GM12878 (cell line): ENCODE measurements at regions not wholly inside any gene's neighbourhood (a gene's known extent, or its start where the extent isn't known, plus 50 kb on each side); places are given as distances from the start of the nearest gene placed in this dataset.

Experiments
- ATAC-seq: fragments of 200-7000 bp; cut with Tn5 transposase; 3 replicates; pipeline ENCODE4 v1.9.1; 2020; ENCODE audit warnings: mild to moderate bottlenecking, moderate library complexity
- BruUV-seq: library from RNA; stranded (reverse); fragments of 400-500 nt; replicated peaks from 2 replicates; lab custom pipeline; 2021; lab: Mats Ljungman, UMichigan
- CTCF ChIA-PET: fragments of 300-600 bp; sonication (Branson Sonifier 250); formaldehyde crosslinking; extraction: SDS; loops from one replicate; lab custom pipeline; 2021; ENCODE audit warnings: inconsistent platforms; lab: Yijun Ruan, JAX
- POLR2A ChIA-PET: fragments of 350-600 bp; formaldehyde crosslinking; extraction: SDS; loops from one replicate; lab custom pipeline; 2021; ENCODE audit warnings: inconsistent platforms; lab: Charles Lee
- RAD21 ChIA-PET: fragments of 300-600 bp; sonication (Branson Sonifier 250); formaldehyde crosslinking; loops from one replicate; lab custom pipeline; 2023; ENCODE audit warnings: antibody characterized with exemption; ENCODE audit not compliant: unreplicated experiment; lab: Charles Lee
- SMC1A ChIA-PET: fragments of 300-600 bp; sonication (Branson Sonifier 250); formaldehyde crosslinking; loops from one replicate; lab custom pipeline; 2023; ENCODE audit not compliant: unreplicated experiment, uncharacterized antibody; lab: Charles Lee
- DNase-seq: peaks from one replicate; pipeline ENCODE4 v3.0.0-alpha.2; 2011; ENCODE audit warnings: low read depth, low spot score
- FAIRE-seq: peaks from 3 replicates; lab custom pipeline; 2011; peaks lifted over from hg19 to GRCh38; lab: Jason Lieb, UNC
- H2AFZ ChIP-seq: 2 replicates; pipeline ENCODE4 v1.6.0; 2011; ENCODE audit warnings: low read depth, low read length, control low read depth; ENCODE audit not compliant: control insufficient read depth
- H3K27ac ChIP-seq: 2 replicates; pipeline ENCODE4 v1.5.1; 2011; ENCODE audit warnings: control low read depth; ENCODE audit not compliant: control insufficient read depth, insufficient read depth
- H3K27me3 ChIP-seq, 2 experiments: replicated peaks in 1 of 2; 2 replicates each; pipeline versions ENCODE4 v1.6.0 to v1.6.1; 2011; ENCODE audit warnings: low read length in 1 of 2; ENCODE audit not compliant: control insufficient read depth in 2 of 2, insufficient read depth in 2 of 2
- H3K36me3 ChIP-seq, 2 experiments: 2 replicates each; pipeline ENCODE4 v1.5.1; 2011; ENCODE audit warnings: low read length in 1 of 2; ENCODE audit not compliant: control insufficient read depth in 2 of 2, insufficient read depth in 2 of 2
- H3K4me1 ChIP-seq: 2 replicates; pipeline ENCODE4 v1.6.1; 2011; ENCODE audit warnings: mild to moderate bottlenecking, low read length, moderate library complexity, mixed read lengths; ENCODE audit not compliant: control insufficient read depth, insufficient read depth
- H3K4me2 ChIP-seq: 2 replicates; pipeline ENCODE4 v1.6.0; 2011; ENCODE audit warnings: control low read depth; ENCODE audit not compliant: control insufficient read depth, insufficient read depth
- H3K4me3 ChIP-seq: fragments of 200-600 bp; sonication (generic); 2 replicates; pipeline ENCODE4 v1.5.1; 2016
- H3K79me2 ChIP-seq: 2 replicates; pipeline ENCODE4 v1.6.0; 2011; ENCODE audit warnings: low read length; ENCODE audit not compliant: control insufficient read depth, insufficient read depth
- H3K9ac ChIP-seq: 2 replicates; pipeline ENCODE4 v1.8.0; 2011; ENCODE audit warnings: low read length, control low read depth, mixed read lengths; ENCODE audit not compliant: control insufficient read depth, insufficient read depth
- H3K9me3 ChIP-seq: replicated peaks from 3 replicates; pipeline ENCODE4 v1.5.1; 2011; ENCODE audit warnings: mild to moderate bottlenecking, low read length; ENCODE audit not compliant: control insufficient read depth, insufficient read depth
- H4K20me1 ChIP-seq: 2 replicates; pipeline ENCODE4 v1.6.0; 2011; ENCODE audit not compliant: control insufficient read depth, insufficient read depth
- BMI1 ChIP-seq: fragments of 450-650 bp; IDR thresholded peaks from 2 replicates; pipeline ENCODE4 v1.6.1; 2016; ENCODE audit warnings: mild to moderate bottlenecking, moderate library complexity, borderline replicate concordance
- BRCA1 ChIP-seq: IDR thresholded peaks from 2 replicates; pipeline ENCODE4 v1.6.1; 2011; ENCODE audit warnings: low read depth, low read length, improper control_type of control experiment
- CHD1 ChIP-seq: IDR thresholded peaks from 2 replicates; pipeline ENCODE4 v1.6.1; 2012; ENCODE audit warnings: low read depth, low read length, improper control_type of control experiment
- CHD4 ChIP-seq: fragments of 200-600 bp; sonication (generic); IDR thresholded peaks from 2 replicates; pipeline ENCODE4 v1.6.1; 2016; ENCODE audit warnings: mild to moderate bottlenecking
- CTCF ChIP-seq, 3 experiments: IDR thresholded peaks in 2 of 3; conservative IDR thresholded peaks in 1 of 3; 2 replicates each; pipeline ENCODE4 v1.5.1; 2011; ENCODE audit warnings: low read depth in 3 of 3, low read length in 3 of 3, mild to moderate bottlenecking in 3 of 3, control low read depth in 2 of 3, moderate library complexity in 2 of 3, inconsistent platforms in 1 of 3, mixed read lengths in 1 of 3; ENCODE audit not compliant: control insufficient read depth in 2 of 3, insufficient read depth in 1 of 3; ENCODE audit errors: extremely low read depth in 1 of 3
- DPF2 ChIP-seq: fragments of 450-650 bp; IDR thresholded peaks from 2 replicates; pipeline ENCODE4 v1.6.1; 2017; ENCODE audit warnings: mild to moderate bottlenecking
- KAT2A ChIP-seq: conservative IDR thresholded peaks from 2 replicates; pipeline ENCODE4 v1.6.1; 2011; ENCODE audit warnings: low read depth, low read length; ENCODE audit not compliant: control insufficient read depth
- NRF1 ChIP-seq: conservative IDR thresholded peaks from 2 replicates; pipeline ENCODE4 v1.6.1; 2011; ENCODE audit warnings: mild to moderate bottlenecking, low read depth, low read length, improper control_type of control experiment
- POLR2AphosphoS5 ChIP-seq: IDR thresholded peaks from 2 replicates; pipeline ENCODE4 v1.6.1; 2011; ENCODE audit warnings: mild to moderate bottlenecking, low read length, inconsistent platforms
- RBBP5 ChIP-seq: fragments of 200-600 bp; sonication (generic); conservative IDR thresholded peaks from 2 replicates; pipeline ENCODE4 v1.6.1; 2016
- RELB ChIP-seq: fragments of 450-650 bp; IDR thresholded peaks from 2 replicates; pipeline ENCODE4 v1.6.1; 2017; ENCODE audit warnings: low read depth, mild to moderate bottlenecking, moderate library complexity
- SIN3A ChIP-seq: IDR thresholded peaks from 2 replicates; pipeline ENCODE4 v1.6.1; 2012; ENCODE audit warnings: low read depth, low read length, improper control_type of control experiment
- SMC3 ChIP-seq: IDR thresholded peaks from 2 replicates; pipeline ENCODE4 v1.6.1; 2011; ENCODE audit warnings: low read length, improper control_type of control experiment, borderline replicate concordance
- TARDBP ChIP-seq: IDR thresholded peaks from 2 replicates; pipeline ENCODE4 v1.6.1; 2016; ENCODE audit warnings: borderline replicate concordance
- TBL1XR1 ChIP-seq: IDR thresholded peaks from 2 replicates; pipeline ENCODE4 v1.6.1; 2012; ENCODE audit warnings: low read depth, low read length, improper control_type of control experiment
- WGBS: methylation state at CpG from one replicate; pipeline ENCODE4 v1.1.6; 2016; ENCODE audit warnings: low lambda C conversion rate; ENCODE audit not compliant: insufficient replicate concordance, insufficient coverage; ENCODE audit errors: missing lambda C conversion rate; 5-methylcytosine and 5-hydroxymethylcytosine counted together
- in situ Hi-C: fragments of 300-500 bp; cut with MboI; formaldehyde crosslinking; loops from 9 replicates; pipeline ENCODE4 v1.14.3; 2018; ENCODE audit warnings: mixed read lengths
- intact Hi-C: fragments of 100-400 bp; cut with micrococcal nuclease; formaldehyde crosslinking; loops from one replicate; pipeline ENCODE4 v1.14.2; 2022; ENCODE audit not compliant: unreplicated experiment
- TF ChIP-seq, protein P1 (sequence below): fragments of 450-650 bp; IDR thresholded peaks from 2 replicates; pipeline ENCODE4 v1.6.1; 2018; ENCODE audit warnings: borderline replicate concordance, mild to moderate bottlenecking; ENCODE audit not compliant: partially characterized antibody
- TF ChIP-seq, protein P2 (sequence below): fragments of 450-650 bp; IDR thresholded peaks from 2 replicates; pipeline ENCODE4 v1.6.1; 2016; ENCODE audit warnings: mild to moderate bottlenecking, moderate library complexity, borderline replicate concordance

DNA sequence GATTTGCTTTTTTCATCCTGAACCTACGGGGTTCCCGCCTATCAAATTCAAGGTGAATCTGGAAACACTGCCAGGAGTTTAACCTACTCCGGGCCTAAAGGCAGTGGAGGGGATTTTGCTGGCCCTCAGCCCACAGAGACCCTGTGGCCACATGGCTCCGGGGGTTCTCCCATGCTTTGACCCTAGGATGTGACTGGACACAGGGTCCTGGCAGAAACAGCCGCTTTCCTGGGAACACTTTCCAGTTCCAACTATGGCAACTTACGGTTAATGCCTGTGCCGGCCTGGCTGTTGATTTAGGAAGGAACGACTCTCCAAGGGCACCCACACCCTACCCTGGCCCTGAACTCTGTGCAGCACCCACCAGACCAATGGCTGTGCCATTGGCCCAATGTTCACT lies 141.7 kb upstream of the RPS6KA2 start:
- intact Hi-C loops: no loop called here
- H3K27me3 ChIP-seq: peaks cover 0 to 3% of the 10 kb centered on the region in 2 experiments; a peak in 1 of 4 replicates
- H3K36me3 ChIP-seq: no peaks in the 10 kb centered on the region
- no peak overlapping the region for H2AFZ ChIP-seq
- ATAC-seq (no peak), FAIRE-seq (no peak), DNase-seq (no peak)
- no peaks in the 10 kb centered on the region for H3K9me3 ChIP-seq
- 59% methylated on average over 8 of the region's 8 CpGs for WGBS
- H3K79me2 ChIP-seq: no peaks in the 10 kb centered on the region
- no TSS peak for BruUV-seq
- no peak overlapping the region for H3K4me3 ChIP-seq
- SMC1A ChIA-PET: no interaction called here
- no peak overlapping the region for H3K4me2 ChIP-seq
- RAD21 ChIA-PET: no interaction called here
- no peaks in the 10 kb centered on the region for H4K20me1 ChIP-seq
- in situ Hi-C loops: no loop called here
- H3K4me1 ChIP-seq: no peaks in the 10 kb centered on the region
- CTCF ChIA-PET: no interaction called here
- H3K27ac ChIP-seq: no peak overlapping the region
- POLR2A ChIA-PET: no interaction called here
- H3K9ac ChIP-seq: no peak overlapping the region
- TF ChIP-seq SMC3: no peak
- no peak for TF ChIP-seq DPF2
- TF ChIP-seq BRCA1: no peak
- TF ChIP-seq BMI1: no peak
- no peak for TF ChIP-seq KAT2A
- TF ChIP-seq SIN3A: no peak
- no peak for TF ChIP-seq RELB
- no peak for TF ChIP-seq NRF1
- TF ChIP-seq, protein P1, sequence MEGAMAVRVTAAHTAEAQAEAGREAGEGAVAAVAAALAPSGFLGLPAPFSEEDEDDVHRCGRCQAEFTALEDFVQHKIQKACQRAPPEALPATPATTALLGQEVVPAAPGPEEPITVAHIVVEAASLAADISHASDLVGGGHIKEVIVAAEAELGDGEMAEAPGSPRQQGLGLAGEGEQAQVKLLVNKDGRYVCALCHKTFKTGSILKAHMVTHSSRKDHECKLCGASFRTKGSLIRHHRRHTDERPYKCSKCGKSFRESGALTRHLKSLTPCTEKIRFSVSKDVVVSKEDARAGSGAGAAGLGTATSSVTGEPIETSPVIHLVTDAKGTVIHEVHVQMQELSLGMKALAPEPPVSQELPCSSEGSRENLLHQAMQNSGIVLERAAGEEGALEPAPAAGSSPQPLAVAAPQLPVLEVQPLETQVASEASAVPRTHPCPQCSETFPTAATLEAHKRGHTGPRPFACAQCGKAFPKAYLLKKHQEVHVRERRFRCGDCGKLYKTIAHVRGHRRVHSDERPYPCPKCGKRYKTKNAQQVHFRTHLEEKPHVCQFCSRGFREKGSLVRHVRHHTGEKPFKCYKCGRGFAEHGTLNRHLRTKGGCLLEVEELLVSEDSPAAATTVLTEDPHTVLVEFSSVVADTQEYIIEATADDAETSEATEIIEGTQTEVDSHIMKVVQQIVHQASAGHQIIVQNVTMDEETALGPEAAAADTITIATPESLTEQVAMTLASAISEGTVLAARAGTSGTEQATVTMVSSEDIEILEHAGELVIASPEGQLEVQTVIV: no peak
- no peak for TF ChIP-seq CTCF (IDR thresholded peaks at IDR 0.05 in 2 of 3, conservative IDR thresholded peaks at IDR 0.05 in 1 of 3; ENCODE audit: control insufficient read depth in 2 of 3, extremely low read depth in 1 of 3, insufficient read depth in 1 of 3, low read depth in 3 of 3, low read length in 3 of 3)
- TF ChIP-seq POLR2AphosphoS5: no peak
- TF ChIP-seq, protein P2, sequence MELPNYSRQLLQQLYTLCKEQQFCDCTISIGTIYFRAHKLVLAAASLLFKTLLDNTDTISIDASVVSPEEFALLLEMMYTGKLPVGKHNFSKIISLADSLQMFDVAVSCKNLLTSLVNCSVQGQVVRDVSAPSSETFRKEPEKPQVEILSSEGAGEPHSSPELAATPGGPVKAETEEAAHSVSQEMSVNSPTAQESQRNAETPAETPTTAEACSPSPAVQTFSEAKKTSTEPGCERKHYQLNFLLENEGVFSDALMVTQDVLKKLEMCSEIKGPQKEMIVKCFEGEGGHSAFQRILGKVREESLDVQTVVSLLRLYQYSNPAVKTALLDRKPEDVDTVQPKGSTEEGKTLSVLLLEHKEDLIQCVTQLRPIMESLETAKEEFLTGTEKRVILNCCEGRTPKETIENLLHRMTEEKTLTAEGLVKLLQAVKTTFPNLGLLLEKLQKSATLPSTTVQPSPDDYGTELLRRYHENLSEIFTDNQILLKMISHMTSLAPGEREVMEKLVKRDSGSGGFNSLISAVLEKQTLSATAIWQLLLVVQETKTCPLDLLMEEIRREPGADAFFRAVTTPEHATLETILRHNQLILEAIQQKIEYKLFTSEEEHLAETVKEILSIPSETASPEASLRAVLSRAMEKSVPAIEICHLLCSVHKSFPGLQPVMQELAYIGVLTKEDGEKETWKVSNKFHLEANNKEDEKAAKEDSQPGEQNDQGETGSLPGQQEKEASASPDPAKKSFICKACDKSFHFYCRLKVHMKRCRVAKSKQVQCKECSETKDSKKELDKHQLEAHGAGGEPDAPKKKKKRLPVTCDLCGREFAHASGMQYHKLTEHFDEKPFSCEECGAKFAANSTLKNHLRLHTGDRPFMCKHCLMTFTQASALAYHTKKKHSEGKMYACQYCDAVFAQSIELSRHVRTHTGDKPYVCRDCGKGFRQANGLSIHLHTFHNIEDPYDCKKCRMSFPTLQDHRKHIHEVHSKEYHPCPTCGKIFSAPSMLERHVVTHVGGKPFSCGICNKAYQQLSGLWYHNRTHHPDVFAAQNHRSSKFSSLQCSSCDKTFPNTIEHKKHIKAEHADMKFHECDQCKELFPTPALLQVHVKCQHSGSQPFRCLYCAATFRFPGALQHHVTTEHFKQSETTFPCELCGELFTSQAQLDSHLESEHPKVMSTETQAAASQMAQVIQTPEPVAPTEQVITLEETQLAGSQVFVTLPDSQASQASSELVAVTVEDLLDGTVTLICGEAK: no peak
- no peak for TF ChIP-seq TBL1XR1
- TF ChIP-seq TARDBP: no peak
- no peak for TF ChIP-seq CHD1
- TF ChIP-seq RBBP5: no peak
- no peak for TF ChIP-seq CHD4
